ENCODE measurements at regions not wholly inside any gene's neighbourhood (a gene's known extent, or its start where the extent isn't known, plus 50 kb on each side); places are given as distances from the start of the nearest gene placed in this dataset.

GRCh38 chr5:126360467-126360866 is 62.7 kb upstream of the GRAMD2B start:
- Histone ChIP-seq H4K20me1 (ENCODE audit: insufficient read depth, low read depth, low read length) (no peaks in the 10 kb centered on the region), H3K36me3 (ENCODE audit: insufficient read depth, low read length) (no peaks in the 10 kb centered on the region), H3K9me3 (ENCODE audit: low read length) (no peaks in the 10 kb centered on the region), H3K79me2 (ENCODE audit: low read length) (no peaks in the 10 kb centered on the region), H3K9me2 (replicated peaks; ENCODE audit: insufficient read depth, low read length) (no peaks in the 10 kb centered on the region), H3K4me3 (ENCODE audit: low read length) (no peak overlapping the region), H3K27ac (ENCODE audit: low read length) (no peak overlapping the region), H2AFZ (ENCODE audit: low read length) (no peak overlapping the region), H3K9ac (ENCODE audit: low read length) (no peak overlapping the region), H3K27me3 (ENCODE audit: low read length) (no peaks in the 10 kb centered on the region), H3K4me2 (ENCODE audit: low read depth, low read length, poor library complexity, severe bottlenecking) (no peak overlapping the region), H3K4me1 (ENCODE audit: low read length) (no peaks in the 10 kb centered on the region)
- DNase-seq, result no peak

DNA sequence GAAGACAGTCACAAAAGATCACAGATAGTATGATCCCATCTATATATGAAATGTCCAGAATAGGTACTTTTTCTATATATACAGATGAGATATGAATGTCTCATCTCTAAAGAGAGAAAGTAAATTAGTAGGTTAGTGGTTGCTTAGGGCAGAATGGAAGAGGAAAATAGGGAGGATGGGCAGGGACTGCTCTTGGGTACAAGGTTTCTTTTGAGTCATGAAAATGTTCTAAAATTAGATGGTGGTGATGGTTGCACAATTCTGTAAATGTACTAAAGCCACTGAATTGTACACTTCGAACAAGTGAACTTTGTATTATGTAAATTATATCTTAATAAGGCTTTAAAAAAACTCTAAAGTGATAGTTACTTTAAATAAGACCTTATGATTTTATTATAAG is 59.6 kb upstream of the GRAMD2B start:
- no peaks in the 10 kb centered on the region for H3K27me3 ChIP-seq (ENCODE audit: low read length)
- no peak overlapping the region for H3K4me2 ChIP-seq (ENCODE audit: low read depth, low read length, poor library complexity, severe bottlenecking)
- no peaks in the 10 kb centered on the region for H3K9me2 ChIP-seq (replicated peaks; ENCODE audit: insufficient read depth, low read length)
- no peak overlapping the region for H3K4me3 ChIP-seq (ENCODE audit: low read length)
- H3K36me3 ChIP-seq (ENCODE audit: insufficient read depth, low read length), result no peaks in the 10 kb centered on the region
- H3K4me1 ChIP-seq (ENCODE audit: low read length), result no peaks in the 10 kb centered on the region
- no peak overlapping the region for H3K9ac ChIP-seq (ENCODE audit: low read length)
- no peak overlapping the region for H3K27ac ChIP-seq (ENCODE audit: low read length)
- no peak overlapping the region for H2AFZ ChIP-seq (ENCODE audit: low read length)
- no peaks in the 10 kb centered on the region for H3K9me3 ChIP-seq (ENCODE audit: low read length)
- H4K20me1 ChIP-seq (ENCODE audit: insufficient read depth, low read depth, low read length), result no peaks in the 10 kb centered on the region
- no peaks in the 10 kb centered on the region for H3K79me2 ChIP-seq (ENCODE audit: low read length)
- DNase-seq, result no peak

GRCh38 chr5:126364206-126364902 is 58.9 kb upstream of the GRAMD2B start:
- Histone ChIP-seq H2AFZ (ENCODE audit: low read length) (no peak overlapping the region), H3K4me2 (ENCODE audit: low read depth, low read length, poor library complexity, severe bottlenecking) (no peak overlapping the region)

DNA sequence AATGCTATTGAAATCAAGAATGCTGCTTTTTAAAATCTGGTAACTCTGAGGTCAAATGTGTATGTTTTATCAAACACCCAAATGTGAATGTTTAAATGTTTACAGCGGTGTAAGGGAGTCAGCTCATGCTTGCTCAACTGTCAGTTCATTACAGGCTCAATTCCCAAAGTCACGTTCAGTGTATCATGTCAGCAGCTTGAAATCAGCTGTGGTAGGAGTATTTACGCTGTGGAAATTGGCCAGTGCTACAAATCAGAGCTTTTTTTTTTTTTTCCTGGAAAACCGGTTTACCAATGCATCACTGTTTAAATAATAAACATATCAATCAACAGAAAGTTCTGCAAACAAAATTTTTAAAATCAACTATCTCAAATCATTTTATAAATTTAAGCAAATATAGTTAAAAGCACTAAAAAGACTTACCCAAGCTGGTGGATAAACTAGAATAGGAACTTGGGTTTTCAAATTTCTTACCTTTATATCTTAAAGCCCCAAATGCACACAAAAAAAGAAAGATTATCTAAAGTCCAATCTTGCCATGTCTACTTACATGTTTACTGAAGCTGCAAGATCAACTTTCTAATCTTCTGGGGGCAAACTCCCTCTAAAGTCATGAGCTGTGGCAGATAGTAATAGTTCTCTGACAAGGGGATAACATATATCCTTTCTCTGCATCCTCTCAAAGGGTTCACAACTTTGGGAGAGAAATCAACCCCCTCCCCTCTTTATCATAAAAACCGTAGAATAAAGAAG is 57.6 kb upstream of the GRAMD2B start:
- no peaks in the 10 kb centered on the region for H3K4me1 ChIP-seq (ENCODE audit: low read length)
- no peaks in the 10 kb centered on the region for H3K36me3 ChIP-seq (ENCODE audit: insufficient read depth, low read length)
- H3K9ac ChIP-seq (ENCODE audit: low read length), result no peak overlapping the region
- no peak overlapping the region for H3K4me3 ChIP-seq (ENCODE audit: low read length)
- H3K4me2 ChIP-seq (ENCODE audit: low read depth, low read length, poor library complexity, severe bottlenecking), result no peak overlapping the region
- H3K9me3 ChIP-seq (ENCODE audit: low read length), result no peaks in the 10 kb centered on the region
- no peaks in the 10 kb centered on the region for H4K20me1 ChIP-seq (ENCODE audit: insufficient read depth, low read depth, low read length)
- DNase-seq, result no peak
- H3K27me3 ChIP-seq (ENCODE audit: low read length), result no peaks in the 10 kb centered on the region
- H2AFZ ChIP-seq (ENCODE audit: low read length), result no peak overlapping the region
- H3K27ac ChIP-seq (ENCODE audit: low read length), result no peak overlapping the region
- no peaks in the 10 kb centered on the region for H3K9me2 ChIP-seq (replicated peaks; ENCODE audit: insufficient read depth, low read length)
- no peaks in the 10 kb centered on the region for H3K79me2 ChIP-seq (ENCODE audit: low read length)

More at GRCh38 chr5:126364206-126364902, 58.9 kb upstream of the GRAMD2B start:
- no peak overlapping the region for H3K9ac ChIP-seq (ENCODE audit: low read length)
- no peaks in the 10 kb centered on the region for H3K27me3 ChIP-seq (ENCODE audit: low read length)
- H3K4me1 ChIP-seq (ENCODE audit: low read length), result no peaks in the 10 kb centered on the region
- H3K9me2 ChIP-seq (replicated peaks; ENCODE audit: insufficient read depth, low read length), result no peaks in the 10 kb centered on the region
- no peak overlapping the region for H3K4me3 ChIP-seq (ENCODE audit: low read length)
- no peaks in the 10 kb centered on the region for H4K20me1 ChIP-seq (ENCODE audit: insufficient read depth, low read depth, low read length)
- H3K79me2 ChIP-seq (ENCODE audit: low read length), result no peaks in the 10 kb centered on the region
- DNase-seq, result no peak
- H3K36me3 ChIP-seq (ENCODE audit: insufficient read depth, low read length), result no peaks in the 10 kb centered on the region
- H3K9me3 ChIP-seq (ENCODE audit: low read length), result no peaks in the 10 kb centered on the region
- no peak overlapping the region for H3K27ac ChIP-seq (ENCODE audit: low read length)

DNA sequence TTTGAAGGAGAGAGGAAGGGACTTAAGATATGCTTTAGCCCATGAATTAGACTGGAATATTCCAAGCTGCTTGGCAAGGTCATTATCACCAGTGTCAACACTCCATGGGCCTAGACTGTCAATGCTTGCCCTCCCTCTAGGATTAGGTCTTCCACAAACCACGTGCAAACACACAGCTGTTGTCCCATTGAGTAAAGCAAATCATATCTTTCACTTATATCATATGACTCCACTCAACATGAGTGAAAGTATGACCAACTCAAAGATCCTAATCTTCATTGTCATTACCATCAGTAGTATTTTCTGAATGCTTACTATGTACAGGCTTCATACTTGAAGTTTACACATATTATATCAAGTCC is 57.0 kb upstream of the GRAMD2B start:
- no peaks in the 10 kb centered on the region for H3K9me3 ChIP-seq (ENCODE audit: low read length)
- no peaks in the 10 kb centered on the region for H3K79me2 ChIP-seq (ENCODE audit: low read length)
- H3K27me3 ChIP-seq (ENCODE audit: low read length), result no peaks in the 10 kb centered on the region
- no peaks in the 10 kb centered on the region for H3K4me1 ChIP-seq (ENCODE audit: low read length)
- no peak for DNase-seq
- H3K9me2 ChIP-seq (replicated peaks; ENCODE audit: insufficient read depth, low read length), result no peaks in the 10 kb centered on the region
- H3K4me3 ChIP-seq (ENCODE audit: low read length), result no peak overlapping the region
- no peaks in the 10 kb centered on the region for H3K36me3 ChIP-seq (ENCODE audit: insufficient read depth, low read length)
- no peak overlapping the region for H3K27ac ChIP-seq (ENCODE audit: low read length)
- no peak overlapping the region for H2AFZ ChIP-seq (ENCODE audit: low read length)
- H4K20me1 ChIP-seq (ENCODE audit: insufficient read depth, low read depth, low read length), result no peaks in the 10 kb centered on the region
- no peak overlapping the region for H3K4me2 ChIP-seq (ENCODE audit: low read depth, low read length, poor library complexity, severe bottlenecking)
- H3K9ac ChIP-seq (ENCODE audit: low read length), result no peak overlapping the region

GRCh38 chr5:126368239-126368812 is 54.9 kb upstream of the GRAMD2B start:
- Histone ChIP-seq H3K9me2 (replicated peaks; ENCODE audit: insufficient read depth, low read length) (no peaks in the 10 kb centered on the region), H3K4me1 (ENCODE audit: low read length) (no peaks in the 10 kb centered on the region), H3K9me3 (ENCODE audit: low read length) (no peaks in the 10 kb centered on the region), H3K4me2 (ENCODE audit: low read depth, low read length, poor library complexity, severe bottlenecking) (no peak overlapping the region), H3K9ac (ENCODE audit: low read length) (no peak overlapping the region), H4K20me1 (ENCODE audit: insufficient read depth, low read depth, low read length) (no peaks in the 10 kb centered on the region), H3K4me3 (ENCODE audit: low read length) (no peak overlapping the region), H3K36me3 (ENCODE audit: insufficient read depth, low read length) (no peaks in the 10 kb centered on the region), H3K27ac (ENCODE audit: low read length) (no peak overlapping the region), H3K79me2 (ENCODE audit: low read length) (no peaks in the 10 kb centered on the region), H2AFZ (ENCODE audit: low read length) (no peak overlapping the region), H3K27me3 (ENCODE audit: low read length) (no peaks in the 10 kb centered on the region)
- DNase-seq, result no peak

DNA sequence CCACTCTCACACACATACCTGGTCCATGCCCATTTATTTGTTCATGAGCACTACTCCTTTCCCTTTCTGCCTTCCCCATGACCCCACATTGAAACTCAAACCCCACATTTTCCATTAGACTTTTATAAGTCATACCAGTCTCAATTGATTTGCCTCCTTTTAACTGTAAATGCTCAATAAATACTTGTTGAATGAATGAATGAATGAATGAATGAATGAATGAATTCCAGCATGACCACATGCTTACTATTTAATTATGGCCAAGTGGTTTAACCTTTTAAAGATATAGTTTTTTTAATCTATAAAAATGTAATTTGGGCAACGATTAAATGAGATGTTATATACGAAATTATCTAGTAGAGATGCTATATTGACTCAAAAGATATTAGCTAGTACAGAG is 54.1 kb upstream of the GRAMD2B start:
- H3K9me2 ChIP-seq (replicated peaks; ENCODE audit: insufficient read depth, low read length), result no peaks in the 10 kb centered on the region
- no peaks in the 10 kb centered on the region for H3K27me3 ChIP-seq (ENCODE audit: low read length)
- no peak overlapping the region for H2AFZ ChIP-seq (ENCODE audit: low read length)
- no peak for DNase-seq
- H3K27ac ChIP-seq (ENCODE audit: low read length), result no peak overlapping the region
- H3K4me1 ChIP-seq (ENCODE audit: low read length), result no peaks in the 10 kb centered on the region
- no peak overlapping the region for H3K9ac ChIP-seq (ENCODE audit: low read length)
- no peaks in the 10 kb centered on the region for H3K79me2 ChIP-seq (ENCODE audit: low read length)
- H3K4me3 ChIP-seq (ENCODE audit: low read length), result no peak overlapping the region
- H3K4me2 ChIP-seq (ENCODE audit: low read depth, low read length, poor library complexity, severe bottlenecking), result no peak overlapping the region
- no peaks in the 10 kb centered on the region for H3K9me3 ChIP-seq (ENCODE audit: low read length)
- H3K36me3 ChIP-seq (ENCODE audit: insufficient read depth, low read length), result no peaks in the 10 kb centered on the region
- H4K20me1 ChIP-seq (ENCODE audit: insufficient read depth, low read depth, low read length), result no peaks in the 10 kb centered on the region

- Histone ChIP-seq H3K27me3 (ENCODE audit: low read length) (no peaks in the 10 kb centered on the region), H3K4me2 (ENCODE audit: low read depth, low read length, poor library complexity, severe bottlenecking) (no peak overlapping the region), H2AFZ (ENCODE audit: low read length) (no peak overlapping the region), H3K4me1 (ENCODE audit: low read length) (no peaks in the 10 kb centered on the region), H3K9me3 (ENCODE audit: low read length) (no peaks in the 10 kb centered on the region), H3K36me3 (ENCODE audit: insufficient read depth, low read length) (no peaks in the 10 kb centered on the region), H3K9me2 (replicated peaks; ENCODE audit: insufficient read depth, low read length) (no peaks in the 10 kb centered on the region), H3K9ac (ENCODE audit: low read length) (no peak overlapping the region), H3K4me3 (ENCODE audit: low read length) (no peak overlapping the region), H3K27ac (ENCODE audit: low read length) (no peak overlapping the region), H4K20me1 (ENCODE audit: insufficient read depth, low read depth, low read length) (no peaks in the 10 kb centered on the region), H3K79me2 (ENCODE audit: low read length) (no peaks in the 10 kb centered on the region)
- DNase-seq, result no peak
Observed at GRCh38 chr5:126369995-126370731, 53.0 kb upstream of the GRAMD2B start.

Data from Karpas-422 (cell line).